ENCODE measurements at regions not wholly inside any gene's neighbourhood (a gene's known extent, or its start where the extent isn't known, plus 50 kb on each side); places are given as distances from the start of the nearest gene placed in this dataset.

DNA sequence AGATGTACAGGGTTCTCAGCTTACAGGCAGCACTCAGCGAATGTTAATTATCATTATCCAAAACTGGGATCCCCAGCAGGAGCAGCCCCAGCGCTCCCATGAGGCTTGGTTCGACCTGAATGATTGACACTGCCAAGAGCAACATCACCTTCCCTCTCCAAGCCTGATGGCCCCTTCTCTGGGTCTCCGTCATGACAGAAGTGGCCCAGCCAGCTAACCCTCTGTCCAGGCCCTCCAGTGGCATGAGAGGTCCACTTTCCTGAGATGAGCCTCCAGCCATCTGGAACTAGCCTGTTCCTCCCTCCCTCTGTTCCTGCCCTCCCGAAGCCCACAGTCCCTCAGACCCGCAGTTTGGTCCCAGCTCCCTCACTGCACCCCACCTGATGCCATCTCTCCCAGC lies 97.0 kb upstream of the RAB6C start:
- no peak overlapping the region for H3K4me2 ChIP-seq (ENCODE audit: extremely low read depth, insufficient read depth, low read length)
- no peaks in the 10 kb centered on the region for H3K36me3 ChIP-seq (ENCODE audit: control insufficient read depth, insufficient read depth, low read length)
- no peak overlapping the region for H3K4me3 ChIP-seq (replicated peaks in 1 of 4; ENCODE audit: control extremely low read depth in 1 of 4, insufficient read depth in 1 of 4, low read depth in 3 of 4, low read length in 4 of 4)
- H3K9ac ChIP-seq (ENCODE audit: insufficient read depth, low read length) = no peak overlapping the region
- no peak for DNase-seq (ENCODE audit: low read depth in 2 of 2)
- no peaks in the 10 kb centered on the region for H3K27me3 ChIP-seq (ENCODE audit: control insufficient read depth, insufficient read depth, low read length)
- H2AFZ ChIP-seq (ENCODE audit: low read length) = no peak overlapping the region
- H3K9me3 ChIP-seq (ENCODE audit: control insufficient read depth, insufficient read depth, low read depth, low read length) = no peaks in the 10 kb centered on the region
- no peaks in the 10 kb centered on the region for H4K20me1 ChIP-seq (ENCODE audit: control insufficient read depth, extremely low read depth, insufficient read depth, low read length)
- no peak for TF ChIP-seq EZH2 (IDR thresholded peaks at IDR 0.05; ENCODE audit: low read length, missing control alignments)
- TF ChIP-seq, protein P1, sequence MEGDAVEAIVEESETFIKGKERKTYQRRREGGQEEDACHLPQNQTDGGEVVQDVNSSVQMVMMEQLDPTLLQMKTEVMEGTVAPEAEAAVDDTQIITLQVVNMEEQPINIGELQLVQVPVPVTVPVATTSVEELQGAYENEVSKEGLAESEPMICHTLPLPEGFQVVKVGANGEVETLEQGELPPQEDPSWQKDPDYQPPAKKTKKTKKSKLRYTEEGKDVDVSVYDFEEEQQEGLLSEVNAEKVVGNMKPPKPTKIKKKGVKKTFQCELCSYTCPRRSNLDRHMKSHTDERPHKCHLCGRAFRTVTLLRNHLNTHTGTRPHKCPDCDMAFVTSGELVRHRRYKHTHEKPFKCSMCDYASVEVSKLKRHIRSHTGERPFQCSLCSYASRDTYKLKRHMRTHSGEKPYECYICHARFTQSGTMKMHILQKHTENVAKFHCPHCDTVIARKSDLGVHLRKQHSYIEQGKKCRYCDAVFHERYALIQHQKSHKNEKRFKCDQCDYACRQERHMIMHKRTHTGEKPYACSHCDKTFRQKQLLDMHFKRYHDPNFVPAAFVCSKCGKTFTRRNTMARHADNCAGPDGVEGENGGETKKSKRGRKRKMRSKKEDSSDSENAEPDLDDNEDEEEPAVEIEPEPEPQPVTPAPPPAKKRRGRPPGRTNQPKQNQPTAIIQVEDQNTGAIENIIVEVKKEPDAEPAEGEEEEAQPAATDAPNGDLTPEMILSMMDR (conservative IDR thresholded peaks at IDR 0.05 in 1 of 2, IDR thresholded peaks at IDR 0.05 in 1 of 2; ENCODE audit: low read depth in 1 of 2, low read length in 2 of 2) = no peak
- no peaks in the 10 kb centered on the region for H3K4me1 ChIP-seq (ENCODE audit: control insufficient read depth, extremely low read depth, insufficient read depth, low read length)
- no peaks in the 10 kb centered on the region for H3K79me2 ChIP-seq (ENCODE audit: control insufficient read depth, insufficient read depth, low read length)
- H3K27ac ChIP-seq (ENCODE audit: insufficient read depth, low read length) = no peak overlapping the region

DNA sequence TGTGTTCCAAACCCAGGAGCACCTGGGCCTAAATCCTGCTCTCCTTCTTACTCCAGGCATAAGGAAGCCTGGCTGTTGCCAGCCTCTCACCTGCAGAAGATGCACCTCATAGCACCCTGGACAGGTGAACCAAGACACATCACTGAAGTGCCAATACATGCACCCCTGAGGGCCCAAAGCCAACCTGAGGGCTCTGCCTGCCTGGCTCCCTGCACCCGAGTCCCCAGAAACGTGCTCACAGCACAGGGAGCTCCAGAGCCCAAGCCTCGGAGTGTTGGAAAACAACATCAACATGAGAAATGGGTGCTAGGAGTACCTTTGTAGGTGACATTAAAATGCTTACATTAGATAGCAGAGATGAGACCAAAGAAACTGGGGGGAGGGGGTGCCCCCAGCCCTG lies 96.3 kb upstream of the RAB6C start:
- no peaks in the 10 kb centered on the region for H4K20me1 ChIP-seq (ENCODE audit: control insufficient read depth, extremely low read depth, insufficient read depth, low read length)
- H3K36me3 ChIP-seq (ENCODE audit: control insufficient read depth, insufficient read depth, low read length) = no peaks in the 10 kb centered on the region
- H3K27me3 ChIP-seq (ENCODE audit: control insufficient read depth, insufficient read depth, low read length) = no peaks in the 10 kb centered on the region
- DNase-seq (ENCODE audit: low read depth in 2 of 2) = no peak
- no peak for TF ChIP-seq EZH2 (IDR thresholded peaks at IDR 0.05; ENCODE audit: low read length, missing control alignments)
- TF ChIP-seq, protein P1 (conservative IDR thresholded peaks at IDR 0.05 in 1 of 2, IDR thresholded peaks at IDR 0.05 in 1 of 2; ENCODE audit: low read depth in 1 of 2, low read length in 2 of 2) = no peak
- H3K4me1 ChIP-seq (ENCODE audit: control insufficient read depth, extremely low read depth, insufficient read depth, low read length) = no peaks in the 10 kb centered on the region
- H3K4me2 ChIP-seq (ENCODE audit: extremely low read depth, insufficient read depth, low read length) = no peak overlapping the region
- no peak overlapping the region for H3K9ac ChIP-seq (ENCODE audit: insufficient read depth, low read length)
- no peaks in the 10 kb centered on the region for H3K79me2 ChIP-seq (ENCODE audit: control insufficient read depth, insufficient read depth, low read length)
- H3K9me3 ChIP-seq (ENCODE audit: control insufficient read depth, insufficient read depth, low read depth, low read length) = no peaks in the 10 kb centered on the region
- H3K27ac ChIP-seq (ENCODE audit: insufficient read depth, low read length) = no peak overlapping the region
- H2AFZ ChIP-seq (ENCODE audit: low read length) = no peak overlapping the region
- H3K4me3 ChIP-seq (replicated peaks in 1 of 4; ENCODE audit: control extremely low read depth in 1 of 4, insufficient read depth in 1 of 4, low read depth in 3 of 4, low read length in 4 of 4) = no peak overlapping the region

DNA sequence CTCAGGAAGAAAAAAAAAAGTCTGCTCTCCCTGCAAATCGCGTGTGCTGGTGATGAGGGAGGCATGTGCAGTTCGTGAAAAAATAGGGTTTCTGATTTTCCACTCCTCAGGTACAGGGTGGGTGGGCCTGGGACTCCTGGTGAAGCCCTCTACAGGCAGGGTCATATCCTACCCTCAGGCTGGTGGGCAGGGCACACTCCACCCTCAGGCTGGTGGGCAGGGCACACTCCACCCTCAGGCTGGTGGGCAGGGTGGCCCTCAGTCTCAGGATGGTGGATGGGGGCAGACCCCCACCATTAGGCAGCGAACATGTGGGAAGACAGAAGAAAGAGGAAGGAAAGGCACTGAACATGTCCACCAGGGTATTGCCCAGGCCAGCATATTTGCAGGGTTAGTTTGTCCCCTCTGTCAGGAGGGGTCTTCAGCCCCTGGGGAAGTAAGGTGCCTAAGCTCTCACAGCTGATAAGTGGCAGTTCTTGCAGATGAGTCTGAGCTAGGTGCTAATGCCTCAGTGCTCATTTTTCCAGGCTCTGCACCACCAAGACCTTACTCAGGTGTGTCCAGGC lies 95.2 kb upstream of the RAB6C start:
- no peaks in the 10 kb centered on the region for H3K4me1 ChIP-seq (ENCODE audit: control insufficient read depth, extremely low read depth, insufficient read depth, low read length)
- H3K4me2 ChIP-seq (ENCODE audit: extremely low read depth, insufficient read depth, low read length) = no peak overlapping the region
- no peak overlapping the region for H2AFZ ChIP-seq (ENCODE audit: low read length)
- no peaks in the 10 kb centered on the region for H3K9me3 ChIP-seq (ENCODE audit: control insufficient read depth, insufficient read depth, low read depth, low read length)
- H3K79me2 ChIP-seq (ENCODE audit: control insufficient read depth, insufficient read depth, low read length) = no peaks in the 10 kb centered on the region
- no peak for DNase-seq (ENCODE audit: low read depth in 2 of 2)
- no peaks in the 10 kb centered on the region for H4K20me1 ChIP-seq (ENCODE audit: control insufficient read depth, extremely low read depth, insufficient read depth, low read length)
- H3K36me3 ChIP-seq (ENCODE audit: control insufficient read depth, insufficient read depth, low read length) = no peaks in the 10 kb centered on the region
- no peak overlapping the region for H3K9ac ChIP-seq (ENCODE audit: insufficient read depth, low read length)
- no peaks in the 10 kb centered on the region for H3K27me3 ChIP-seq (ENCODE audit: control insufficient read depth, insufficient read depth, low read length)
- H3K27ac ChIP-seq (ENCODE audit: insufficient read depth, low read length) = no peak overlapping the region
- no peak for TF ChIP-seq EZH2 (IDR thresholded peaks at IDR 0.05; ENCODE audit: low read length, missing control alignments)
- TF ChIP-seq, protein P1 (conservative IDR thresholded peaks at IDR 0.05 in 1 of 2, IDR thresholded peaks at IDR 0.05 in 1 of 2; ENCODE audit: low read depth in 1 of 2, low read length in 2 of 2) = no peak
- no peak overlapping the region for H3K4me3 ChIP-seq (replicated peaks in 1 of 4; ENCODE audit: control extremely low read depth in 1 of 4, insufficient read depth in 1 of 4, low read depth in 3 of 4, low read length in 4 of 4)
